AG04449 (cell line): ENCODE measurements at regions not wholly inside any gene's neighbourhood (a gene's known extent, or its start where the extent isn't known, plus 50 kb on each side); places are given as distances from the start of the nearest gene placed in this dataset.

Source experiments
- CTCF ChIA-PET: fragments of 350-600 bp; formaldehyde crosslinking; extraction: SDS; loops from one replicate; lab custom pipeline; 2021; ENCODE audit warnings: antibody characterized with exemption; lab: Yijun Ruan, JAX
- POLR2A ChIA-PET: fragments of 400-600, 350-600 bp; formaldehyde crosslinking; extraction: SDS; loops from one replicate; lab custom pipeline; 2020; ENCODE audit warnings: antibody characterized with exemption, inconsistent platforms; lab: Yijun Ruan, JAX
- DNase-seq: peaks from one replicate; pipeline ENCODE4 v3.0.0-alpha.2; 2010; ENCODE audit warnings: low read depth, low spot score
- H3K4me3 ChIP-seq: 2 replicates; pipeline ENCODE4 v1.5.1; 2011; ENCODE audit warnings: low read depth, mild to moderate bottlenecking, control low read depth, low read length
- TF ChIP-seq, protein P1 (sequence below): IDR thresholded peaks from one replicate; pipeline ENCODE4 v1.5.1; 2011; ENCODE audit warnings: mild to moderate bottlenecking, moderate library complexity, low read length, control low read depth, inconsistent platforms; ENCODE audit not compliant: insufficient read depth; ENCODE audit errors: missing control alignments

DNA sequence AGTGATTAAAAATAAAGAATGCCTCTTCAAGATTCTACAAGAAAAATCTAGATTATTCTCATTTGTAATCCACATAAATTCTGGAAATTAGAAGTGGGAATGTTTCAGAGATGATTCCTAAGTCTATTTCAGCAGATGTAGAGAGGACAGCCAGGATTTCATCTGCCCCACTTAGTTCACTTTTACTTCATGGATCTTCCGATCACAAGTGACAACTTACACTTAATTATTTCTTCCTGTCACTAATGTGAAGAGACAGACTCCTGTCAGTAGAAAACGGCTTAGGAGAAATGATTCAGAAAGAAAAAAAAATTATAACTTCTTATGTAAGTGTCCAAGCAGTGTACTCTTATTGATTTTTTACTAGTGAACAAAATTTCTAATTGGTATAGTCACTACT, 368.2 kb upstream of the SMIM30 start:
- CTCF ChIA-PET = no interaction called here

DNA sequence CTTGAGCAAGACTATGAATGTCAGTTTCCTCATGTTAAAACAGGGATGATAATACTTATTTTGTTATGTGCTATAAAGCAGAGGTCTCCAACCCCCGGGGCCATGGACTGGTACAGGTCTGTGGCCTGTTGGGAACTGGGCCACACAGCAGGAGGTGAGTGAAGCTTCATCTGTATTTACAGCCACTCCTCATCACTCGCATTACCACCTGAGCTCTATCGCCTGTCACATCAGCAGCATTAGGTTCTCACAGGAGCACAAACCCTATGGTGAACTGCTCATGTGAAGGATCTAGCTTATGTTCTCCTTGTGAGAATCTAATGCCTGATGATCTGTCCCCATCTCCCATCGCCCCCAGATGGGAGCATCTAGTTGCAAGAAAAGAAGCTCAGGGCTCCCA, 365.3 kb upstream of the SMIM30 start:
- CTCF ChIA-PET = no interaction called here
- TF ChIP-seq, protein P1, sequence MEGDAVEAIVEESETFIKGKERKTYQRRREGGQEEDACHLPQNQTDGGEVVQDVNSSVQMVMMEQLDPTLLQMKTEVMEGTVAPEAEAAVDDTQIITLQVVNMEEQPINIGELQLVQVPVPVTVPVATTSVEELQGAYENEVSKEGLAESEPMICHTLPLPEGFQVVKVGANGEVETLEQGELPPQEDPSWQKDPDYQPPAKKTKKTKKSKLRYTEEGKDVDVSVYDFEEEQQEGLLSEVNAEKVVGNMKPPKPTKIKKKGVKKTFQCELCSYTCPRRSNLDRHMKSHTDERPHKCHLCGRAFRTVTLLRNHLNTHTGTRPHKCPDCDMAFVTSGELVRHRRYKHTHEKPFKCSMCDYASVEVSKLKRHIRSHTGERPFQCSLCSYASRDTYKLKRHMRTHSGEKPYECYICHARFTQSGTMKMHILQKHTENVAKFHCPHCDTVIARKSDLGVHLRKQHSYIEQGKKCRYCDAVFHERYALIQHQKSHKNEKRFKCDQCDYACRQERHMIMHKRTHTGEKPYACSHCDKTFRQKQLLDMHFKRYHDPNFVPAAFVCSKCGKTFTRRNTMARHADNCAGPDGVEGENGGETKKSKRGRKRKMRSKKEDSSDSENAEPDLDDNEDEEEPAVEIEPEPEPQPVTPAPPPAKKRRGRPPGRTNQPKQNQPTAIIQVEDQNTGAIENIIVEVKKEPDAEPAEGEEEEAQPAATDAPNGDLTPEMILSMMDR = no peak
- POLR2A ChIA-PET = no interaction called here
- no peak for DNase-seq
- H3K4me3 ChIP-seq = no peak overlapping the region

More for the DNA sequence above, 368.2 kb upstream of the SMIM30 start:
- TF ChIP-seq, protein P1 = no peak
- DNase-seq = no peak
- H3K4me3 ChIP-seq = no peak overlapping the region
- POLR2A ChIA-PET = no interaction called here

DNA sequence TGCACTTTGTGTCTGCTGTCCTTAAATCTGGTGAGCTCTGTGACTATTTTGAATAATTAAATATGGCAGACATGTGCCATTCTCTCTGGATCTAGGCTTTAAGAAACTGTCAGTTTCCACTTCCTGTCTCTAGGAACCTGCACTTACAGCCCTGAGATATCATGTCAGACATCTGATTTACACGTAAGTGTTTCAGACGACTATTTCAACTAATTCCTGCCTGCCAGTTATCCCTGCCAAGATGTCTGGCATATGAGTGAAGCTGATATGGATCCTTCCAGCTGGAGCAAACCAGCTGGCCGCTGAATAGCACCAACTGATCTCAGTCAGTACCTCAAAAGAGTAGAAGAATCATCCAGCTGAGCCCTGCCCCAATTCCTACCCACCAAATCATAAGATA, 362.2 kb upstream of the SMIM30 start:
- no peak overlapping the region for H3K4me3 ChIP-seq
- TF ChIP-seq, protein P1 = no peak
- no peak for DNase-seq
- CTCF ChIA-PET = no interaction called here
- POLR2A ChIA-PET = no interaction called here

DNA sequence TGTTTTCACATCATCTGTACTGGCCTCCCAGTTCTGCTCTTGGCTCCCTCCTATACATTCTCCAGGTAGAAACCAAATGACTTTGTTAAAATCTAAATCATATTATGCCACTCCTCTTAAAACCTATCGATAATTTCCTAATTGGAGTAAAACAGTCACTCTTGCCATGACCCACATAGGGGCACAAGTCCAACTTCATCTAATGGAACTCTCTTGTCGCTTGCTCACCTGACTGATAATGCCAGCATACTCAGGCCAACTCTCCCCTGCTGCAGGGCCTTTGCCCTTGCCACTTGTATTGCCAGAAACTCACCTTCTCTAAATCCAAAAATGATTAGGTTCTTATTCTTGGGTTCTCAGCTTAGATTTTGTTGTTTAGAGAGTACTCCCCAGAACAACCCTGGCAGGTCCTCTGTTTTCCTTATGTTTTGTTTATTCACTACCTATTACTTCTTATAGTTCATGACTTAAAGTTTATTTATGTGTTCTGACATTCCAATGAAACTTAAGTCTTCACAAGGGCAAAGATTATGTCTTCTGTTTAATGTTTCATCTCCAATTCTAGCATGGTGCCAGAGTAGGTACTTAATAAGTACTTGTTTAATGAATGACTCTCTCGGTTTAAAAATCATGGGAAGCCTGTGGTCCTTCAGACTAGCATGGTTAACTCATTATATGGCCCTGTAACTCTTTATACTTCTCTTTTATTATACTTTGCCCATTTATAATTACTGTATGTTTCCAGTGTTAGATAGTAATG, 345.9 kb upstream of the SMIM30 start:
- CTCF ChIA-PET = no interaction called here
- no peak for DNase-seq
- TF ChIP-seq, protein P1 = no peak
- no peak overlapping the region for H3K4me3 ChIP-seq
- POLR2A ChIA-PET = no interaction called here

DNA sequence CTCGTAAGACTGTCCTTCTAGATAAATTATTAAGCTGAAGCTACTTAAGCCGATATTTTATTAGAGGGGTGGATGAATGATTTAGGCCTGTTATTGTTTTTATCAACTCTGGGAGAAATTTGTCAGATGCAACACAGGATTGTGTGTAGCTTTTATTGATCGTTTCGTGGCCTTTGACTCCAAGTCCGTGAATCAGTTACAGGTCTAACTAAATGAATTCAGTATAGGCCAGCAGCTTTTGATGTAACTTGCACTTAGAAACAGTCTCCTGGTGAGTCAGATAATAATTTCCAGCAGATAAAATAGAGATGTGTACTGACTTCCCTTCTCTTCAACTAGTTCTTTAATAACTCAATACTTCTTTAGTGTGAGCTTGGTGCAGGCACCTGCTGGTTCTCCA, 341.7 kb upstream of the SMIM30 start:
- DNase-seq = no peak
- TF ChIP-seq, protein P1 = no peak
- CTCF ChIA-PET = interaction anchor here (0.6 kb wide), 1 partner anchor 621 kb away, joined by 3 read pairs; no protein-coding TSS in a partner anchor
- POLR2A ChIA-PET = no interaction called here
- H3K4me3 ChIP-seq = no peak overlapping the region

DNA sequence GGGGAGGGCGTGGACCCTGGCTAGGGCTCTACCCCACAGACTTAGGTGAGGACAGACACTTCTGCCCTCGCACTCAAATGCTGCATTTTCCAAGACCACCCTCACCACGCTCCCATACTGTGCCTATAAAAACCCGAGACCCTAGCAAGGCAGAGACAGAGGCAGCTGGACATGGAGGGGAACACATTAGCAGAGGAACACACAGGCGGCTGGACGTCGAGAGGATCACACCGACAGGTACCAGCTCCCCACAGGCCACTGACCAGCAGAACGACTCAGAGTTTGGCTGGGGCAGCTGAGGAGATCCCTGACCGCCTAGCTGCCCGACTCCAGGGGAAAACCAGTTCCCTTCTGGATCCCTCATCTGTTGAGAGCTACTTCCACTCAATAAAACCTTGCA, 338.2 kb upstream of the SMIM30 start:
- CTCF ChIA-PET = no interaction called here
- H3K4me3 ChIP-seq = no peak overlapping the region
- TF ChIP-seq, protein P1 = no peak
- DNase-seq = no peak
- POLR2A ChIA-PET = no interaction called here
